Trophoblast cell (in vitro differentiated cells and primary cell): ENCODE measurements at regions not wholly inside any gene's neighbourhood (a gene's known extent, or its start where the extent isn't known, plus 50 kb on each side); places are given as distances from the start of the nearest gene placed in this dataset.

ENCODE experiments used
- DNase-seq, 2 donors: peaks; one replicate each; pipeline ENCODE4 v3.0.0-alpha.2; 2016
- H2AFZ ChIP-seq: 2 replicates; pipeline ENCODE4 v1.6.1; 2013; ENCODE audit warnings: low read length, moderate library complexity, mild to moderate bottlenecking; ENCODE audit not compliant: insufficient read depth, poor library complexity
- H2AK5ac ChIP-seq: 2 replicates; pipeline ENCODE4 v1.6.1; 2013; ENCODE audit warnings: mild to moderate bottlenecking, low read length
- H2BK120ac ChIP-seq: 2 replicates; pipeline ENCODE4 v1.6.1; 2013; ENCODE audit warnings: low read length, mild to moderate bottlenecking, moderate library complexity; ENCODE audit not compliant: insufficient read depth, poor library complexity
- H2BK12ac ChIP-seq: 2 replicates; pipeline ENCODE4 v1.6.1; 2013; ENCODE audit warnings: mild to moderate bottlenecking, low read length, moderate library complexity
- H2BK5ac ChIP-seq: 2 replicates; pipeline ENCODE4 v1.6.1; 2013; ENCODE audit warnings: low read length, low read depth, moderate library complexity, mild to moderate bottlenecking; ENCODE audit not compliant: poor library complexity
- H3K14ac ChIP-seq: 2 replicates; pipeline ENCODE4 v1.6.1; 2013; ENCODE audit warnings: mild to moderate bottlenecking, low read length
- H3K18ac ChIP-seq: 2 replicates; pipeline ENCODE4 v1.6.1; 2013; ENCODE audit warnings: mild to moderate bottlenecking, low read length
- H3K23ac ChIP-seq: 2 replicates; pipeline ENCODE4 v1.6.1; 2013; ENCODE audit warnings: low read length
- H3K27ac ChIP-seq: 2 replicates; pipeline ENCODE4 v1.5.1; 2013; ENCODE audit warnings: low read depth, mild to moderate bottlenecking, inconsistent platforms, low read length, moderate library complexity
- H3K27me3 ChIP-seq: 2 replicates; pipeline ENCODE4 v1.6.1; 2013; ENCODE audit warnings: inconsistent platforms, mild to moderate bottlenecking, low read length, moderate library complexity; ENCODE audit not compliant: insufficient read depth
- H3K36me3 ChIP-seq, 2 experiments: 1 replicate in 1 of 2; 2 replicates in 1 of 2; pipeline ENCODE4 v1.6.1; 2013; ENCODE audit warnings: low read length in 2 of 2, mild to moderate bottlenecking in 2 of 2, moderate library complexity in 1 of 2; ENCODE audit not compliant: insufficient read depth in 2 of 2, control insufficient read depth in 1 of 2
- H3K4ac ChIP-seq: 2 replicates; pipeline ENCODE4 v1.6.1; 2013; ENCODE audit warnings: low read depth, mild to moderate bottlenecking, low read length, moderate library complexity
- H3K4me1 ChIP-seq, 2 experiments: 1 replicate in 1 of 2; 2 replicates in 1 of 2; pipeline ENCODE4 v1.6.1; 2013; ENCODE audit warnings: low read length in 2 of 2, mild to moderate bottlenecking in 2 of 2, moderate library complexity in 1 of 2; ENCODE audit not compliant: insufficient read depth in 2 of 2, control insufficient read depth in 1 of 2
- H3K4me2 ChIP-seq: 2 replicates; pipeline ENCODE4 v1.6.1; 2013; ENCODE audit warnings: inconsistent platforms, mild to moderate bottlenecking, low read length, moderate library complexity
- H3K4me3 ChIP-seq: 2 replicates; pipeline ENCODE4 v1.5.1; 2013; ENCODE audit warnings: mild to moderate bottlenecking, low read depth, low read length, inconsistent platforms
- H3K79me1 ChIP-seq: one replicate; pipeline ENCODE4 v1.6.1; 2013; ENCODE audit warnings: low read length
- H3K79me2 ChIP-seq: 2 replicates; pipeline ENCODE4 v1.6.1; 2013; ENCODE audit warnings: low read length, mild to moderate bottlenecking; ENCODE audit not compliant: control insufficient read depth, insufficient read depth, poor library complexity
- H3K9ac ChIP-seq: 2 replicates; pipeline ENCODE4 v1.6.1; 2013; ENCODE audit warnings: mild to moderate bottlenecking, low read length
- H3K9me3 ChIP-seq: 2 replicates; pipeline ENCODE4 v1.6.1; 2013; ENCODE audit warnings: low read depth, mild to moderate bottlenecking, control low read depth, inconsistent platforms, low read length; ENCODE audit not compliant: insufficient read depth
- H4K12ac ChIP-seq: 2 replicates; pipeline ENCODE4 v1.6.1; 2013; ENCODE audit warnings: low read depth, mild to moderate bottlenecking, low read length, moderate library complexity
- H4K8ac ChIP-seq: 2 replicates; pipeline ENCODE4 v1.6.1; 2013; ENCODE audit warnings: low read depth, mild to moderate bottlenecking, low read length, moderate library complexity
- H4K91ac ChIP-seq: one replicate; pipeline ENCODE4 v1.6.1; 2013; ENCODE audit warnings: low read depth, mild to moderate bottlenecking, low read length, moderate library complexity
- WGBS: extraction: QIAGEN DNeasy Blood & Tissue Kit; methylation state at CpG from one replicate; pipeline ENCODE4 v1.1.7; 2013; ENCODE audit warnings: missing lambda C conversion rate; ENCODE audit not compliant: insufficient read length, insufficient coverage; ENCODE audit errors: extremely low coverage; 5-methylcytosine and 5-hydroxymethylcytosine counted together

- Histone ChIP-seq H3K27me3 (no peaks in the 10 kb centered on the region), H2AFZ (no peak overlapping the region), H3K9ac (no peak overlapping the region), H3K9me3 (no peaks in the 10 kb centered on the region), H3K4me3 (no peak overlapping the region), H3K23ac (no peak overlapping the region), H2BK5ac (no peak overlapping the region), H3K79me1 (no peaks in the 10 kb centered on the region), H2AK5ac (no peak overlapping the region), H3K4ac (no peak overlapping the region), H2BK120ac (no peak overlapping the region), H3K4me1 (no peaks in the 10 kb centered on the region), H3K4me2 (no peak overlapping the region), H3K18ac (no peak overlapping the region), H3K79me2 (no peaks in the 10 kb centered on the region), H2BK12ac (no peak overlapping the region), H3K27ac (no peak overlapping the region), H3K14ac (no peak overlapping the region), H3K36me3 (no peaks in the 10 kb centered on the region), H4K91ac (no peak overlapping the region), H4K12ac (no peak overlapping the region), H4K8ac (no peak overlapping the region)
- WGBS: no CpG with 5 or more reads among the region's 22 CpGs
- no peak for DNase-seq
Measured at GRCh38 chr17:77723909-77724875, 234.3 kb upstream of the TNRC6C start.

- Histone ChIP-seq H2AFZ (no peak overlapping the region), H2BK12ac (no peak overlapping the region), H3K27ac (no peak overlapping the region), H3K9me3 (no peaks in the 10 kb centered on the region), H3K4ac (no peak overlapping the region), H3K36me3 (no peaks in the 10 kb centered on the region), H3K18ac (no peak overlapping the region), H2BK5ac (no peak overlapping the region), H3K9ac (no peak overlapping the region), H3K23ac (no peak overlapping the region), H4K12ac (no peak overlapping the region), H3K4me3 (no peak overlapping the region), H3K4me2 (no peak overlapping the region), H2BK120ac (no peak overlapping the region), H3K4me1 (no peaks in the 10 kb centered on the region), H4K91ac (no peak overlapping the region), H3K79me1 (no peaks in the 10 kb centered on the region), H2AK5ac (no peak overlapping the region), H3K27me3 (no peaks in the 10 kb centered on the region), H4K8ac (no peak overlapping the region), H3K79me2 (no peaks in the 10 kb centered on the region), H3K14ac (no peak overlapping the region)
- DNase-seq: no peak
- WGBS: no CpG with 5 or more reads among the region's 28 CpGs
Measured at GRCh38 chr17:77724876-77725615, 233.5 kb upstream of the TNRC6C start.

GRCh38 chr17:77725846-77726245, 232.7 kb upstream of the TNRC6C start:
- H3K27ac ChIP-seq: no peak overlapping the region
- H3K14ac ChIP-seq: no peak overlapping the region
- no peak overlapping the region for H3K4me3 ChIP-seq
- H2AK5ac ChIP-seq: no peak overlapping the region
- no peak overlapping the region for H2BK5ac ChIP-seq
- H4K8ac ChIP-seq: no peak overlapping the region
- H2BK120ac ChIP-seq: no peak overlapping the region
- no peak overlapping the region for H3K23ac ChIP-seq
- no peak overlapping the region for H3K18ac ChIP-seq
- no peaks in the 10 kb centered on the region for H3K9me3 ChIP-seq
- no peak overlapping the region for H3K4ac ChIP-seq
- no peaks in the 10 kb centered on the region for H3K79me1 ChIP-seq
- H3K4me2 ChIP-seq: no peak overlapping the region
- no peak for DNase-seq
- no peaks in the 10 kb centered on the region for H3K4me1 ChIP-seq
- H2AFZ ChIP-seq: no peak overlapping the region
- no peaks in the 10 kb centered on the region for H3K79me2 ChIP-seq
- H2BK12ac ChIP-seq: no peak overlapping the region
- no peaks in the 10 kb centered on the region for H3K27me3 ChIP-seq
- no peak overlapping the region for H3K9ac ChIP-seq
- no CpG with 5 or more reads among the region's 5 CpGs for WGBS
- H4K12ac ChIP-seq: no peak overlapping the region
- no peak overlapping the region for H4K91ac ChIP-seq
- H3K36me3 ChIP-seq: no peaks in the 10 kb centered on the region

GRCh38 chr17:77726549-77727006, 231.9 kb upstream of the TNRC6C start:
- H3K27ac ChIP-seq: no peak overlapping the region
- no peak overlapping the region for H4K8ac ChIP-seq
- H3K27me3 ChIP-seq: no peaks in the 10 kb centered on the region
- no peak overlapping the region for H4K91ac ChIP-seq
- no peaks in the 10 kb centered on the region for H3K36me3 ChIP-seq
- H2AK5ac ChIP-seq: no peak overlapping the region
- no peak overlapping the region for H2AFZ ChIP-seq
- H3K79me2 ChIP-seq: no peaks in the 10 kb centered on the region
- no peak overlapping the region for H3K18ac ChIP-seq
- H2BK5ac ChIP-seq: no peak overlapping the region
- no peak overlapping the region for H2BK120ac ChIP-seq
- H3K79me1 ChIP-seq: no peaks in the 10 kb centered on the region
- H3K4me1 ChIP-seq: no peaks in the 10 kb centered on the region
- no peak overlapping the region for H3K14ac ChIP-seq
- H3K9ac ChIP-seq: no peak overlapping the region
- H3K23ac ChIP-seq: no peak overlapping the region
- no CpG with 5 or more reads among the region's 4 CpGs for WGBS
- no peak for DNase-seq
- no peak overlapping the region for H3K4me3 ChIP-seq
- H4K12ac ChIP-seq: no peak overlapping the region
- no peak overlapping the region for H3K4ac ChIP-seq
- no peak overlapping the region for H3K4me2 ChIP-seq
- no peaks in the 10 kb centered on the region for H3K9me3 ChIP-seq
- no peak overlapping the region for H2BK12ac ChIP-seq
